ENCODE measurements at regions not wholly inside any gene's neighbourhood (a gene's known extent, or its start where the extent isn't known, plus 50 kb on each side); places are given as distances from the start of the nearest gene placed in this dataset.

DNA sequence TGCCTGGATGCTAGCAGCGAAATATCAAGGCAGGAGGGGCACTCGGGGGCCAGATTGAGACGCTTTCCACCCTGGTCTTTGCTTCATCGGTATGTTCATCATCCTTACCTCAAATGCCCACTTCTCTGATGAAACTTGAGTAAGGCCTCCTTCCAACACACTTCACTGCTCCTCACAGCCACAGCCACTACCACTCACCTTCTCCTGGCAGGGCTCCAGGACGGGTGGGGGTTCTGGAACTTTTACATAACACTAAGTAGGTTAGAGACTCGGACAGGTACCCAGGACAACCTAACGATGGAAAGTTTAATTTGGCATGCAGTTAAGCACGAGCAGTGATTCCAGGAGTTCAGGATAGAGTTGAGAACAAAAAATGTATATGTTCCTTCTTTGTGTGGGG is 73.9 kb upstream of the SPAG17 start:
- no peak overlapping the region for H2AFZ ChIP-seq (ENCODE audit: low read length)
- TF ChIP-seq, protein P1, sequence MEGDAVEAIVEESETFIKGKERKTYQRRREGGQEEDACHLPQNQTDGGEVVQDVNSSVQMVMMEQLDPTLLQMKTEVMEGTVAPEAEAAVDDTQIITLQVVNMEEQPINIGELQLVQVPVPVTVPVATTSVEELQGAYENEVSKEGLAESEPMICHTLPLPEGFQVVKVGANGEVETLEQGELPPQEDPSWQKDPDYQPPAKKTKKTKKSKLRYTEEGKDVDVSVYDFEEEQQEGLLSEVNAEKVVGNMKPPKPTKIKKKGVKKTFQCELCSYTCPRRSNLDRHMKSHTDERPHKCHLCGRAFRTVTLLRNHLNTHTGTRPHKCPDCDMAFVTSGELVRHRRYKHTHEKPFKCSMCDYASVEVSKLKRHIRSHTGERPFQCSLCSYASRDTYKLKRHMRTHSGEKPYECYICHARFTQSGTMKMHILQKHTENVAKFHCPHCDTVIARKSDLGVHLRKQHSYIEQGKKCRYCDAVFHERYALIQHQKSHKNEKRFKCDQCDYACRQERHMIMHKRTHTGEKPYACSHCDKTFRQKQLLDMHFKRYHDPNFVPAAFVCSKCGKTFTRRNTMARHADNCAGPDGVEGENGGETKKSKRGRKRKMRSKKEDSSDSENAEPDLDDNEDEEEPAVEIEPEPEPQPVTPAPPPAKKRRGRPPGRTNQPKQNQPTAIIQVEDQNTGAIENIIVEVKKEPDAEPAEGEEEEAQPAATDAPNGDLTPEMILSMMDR (conservative IDR thresholded peaks at IDR 0.05; ENCODE audit: low read length): no peak
- no peak for TF ChIP-seq EZH2phosphoT487 (IDR thresholded peaks at IDR 0.05; ENCODE audit: borderline replicate concordance)
- H3K36me3 ChIP-seq (ENCODE audit: insufficient read depth, low read length): no peaks in the 10 kb centered on the region
- H3K9me2 ChIP-seq (replicated peaks; ENCODE audit: low read depth, low read length): no peaks in the 10 kb centered on the region
- no peaks in the 10 kb centered on the region for H3K27me3 ChIP-seq (ENCODE audit: insufficient read depth, low read length, poor library complexity, severe bottlenecking)
- no peaks in the 10 kb centered on the region for H3K79me2 ChIP-seq (ENCODE audit: insufficient read depth, low read length)
- H3K4me2 ChIP-seq (ENCODE audit: low read depth, low read length, poor library complexity, severe bottlenecking): no peak overlapping the region
- H4K20me1 ChIP-seq (ENCODE audit: insufficient read depth, low read length, poor library complexity, severe bottlenecking): no peaks in the 10 kb centered on the region
- no peaks in the 10 kb centered on the region for H3K4me1 ChIP-seq (ENCODE audit: insufficient read depth, low read length, poor library complexity, severe bottlenecking)
- H3K4me3 ChIP-seq (ENCODE audit: low read length, poor library complexity, severe bottlenecking): no peak overlapping the region
- no peak overlapping the region for H3K9ac ChIP-seq (ENCODE audit: low read depth, low read length, poor library complexity, severe bottlenecking)
- H3F3A ChIP-seq (ENCODE audit: low read depth): no peaks in the 10 kb centered on the region
- no peaks in the 10 kb centered on the region for H3K9me3 ChIP-seq (ENCODE audit: insufficient read depth, low read depth, low read length)

DNA sequence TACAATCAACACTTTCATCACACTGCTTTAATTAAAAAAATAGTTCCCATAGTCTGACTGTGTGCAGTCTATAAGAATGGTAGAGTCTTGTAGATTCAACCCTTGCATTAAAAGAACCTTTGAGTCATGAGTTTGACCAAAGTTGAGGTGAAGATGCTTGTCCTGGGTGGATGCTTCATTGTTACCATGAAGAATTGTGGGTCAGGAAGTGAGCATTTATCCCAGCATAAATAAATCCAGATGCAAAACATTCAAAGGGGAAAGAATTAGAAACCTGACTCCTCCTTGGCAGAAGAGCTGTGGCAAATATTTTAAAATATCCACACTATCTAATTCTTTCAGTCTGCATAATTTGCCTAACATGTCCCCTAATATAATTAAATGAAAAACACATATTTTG is 72.9 kb upstream of the SPAG17 start:
- Histone ChIP-seq H3K9me3 (ENCODE audit: insufficient read depth, low read depth, low read length) (no peaks in the 10 kb centered on the region), H3K9ac (ENCODE audit: low read depth, low read length, poor library complexity, severe bottlenecking) (no peak overlapping the region), H4K20me1 (ENCODE audit: insufficient read depth, low read length, poor library complexity, severe bottlenecking) (no peaks in the 10 kb centered on the region), H3K79me2 (ENCODE audit: insufficient read depth, low read length) (no peaks in the 10 kb centered on the region), H2AFZ (ENCODE audit: low read length) (no peak overlapping the region), H3F3A (ENCODE audit: low read depth) (no peaks in the 10 kb centered on the region), H3K4me3 (ENCODE audit: low read length, poor library complexity, severe bottlenecking) (no peak overlapping the region), H3K4me1 (ENCODE audit: insufficient read depth, low read length, poor library complexity, severe bottlenecking) (no peaks in the 10 kb centered on the region), H3K9me2 (replicated peaks; ENCODE audit: low read depth, low read length) (no peaks in the 10 kb centered on the region), H3K4me2 (ENCODE audit: low read depth, low read length, poor library complexity, severe bottlenecking) (no peak overlapping the region), H3K27me3 (ENCODE audit: insufficient read depth, low read length, poor library complexity, severe bottlenecking) (no peaks in the 10 kb centered on the region), H3K36me3 (ENCODE audit: insufficient read depth, low read length) (no peaks in the 10 kb centered on the region)
- TF ChIP-seq EZH2phosphoT487 (IDR thresholded peaks at IDR 0.05; ENCODE audit: borderline replicate concordance): no peak
- TF ChIP-seq, protein P1 (conservative IDR thresholded peaks at IDR 0.05; ENCODE audit: low read length): no peak

DNA sequence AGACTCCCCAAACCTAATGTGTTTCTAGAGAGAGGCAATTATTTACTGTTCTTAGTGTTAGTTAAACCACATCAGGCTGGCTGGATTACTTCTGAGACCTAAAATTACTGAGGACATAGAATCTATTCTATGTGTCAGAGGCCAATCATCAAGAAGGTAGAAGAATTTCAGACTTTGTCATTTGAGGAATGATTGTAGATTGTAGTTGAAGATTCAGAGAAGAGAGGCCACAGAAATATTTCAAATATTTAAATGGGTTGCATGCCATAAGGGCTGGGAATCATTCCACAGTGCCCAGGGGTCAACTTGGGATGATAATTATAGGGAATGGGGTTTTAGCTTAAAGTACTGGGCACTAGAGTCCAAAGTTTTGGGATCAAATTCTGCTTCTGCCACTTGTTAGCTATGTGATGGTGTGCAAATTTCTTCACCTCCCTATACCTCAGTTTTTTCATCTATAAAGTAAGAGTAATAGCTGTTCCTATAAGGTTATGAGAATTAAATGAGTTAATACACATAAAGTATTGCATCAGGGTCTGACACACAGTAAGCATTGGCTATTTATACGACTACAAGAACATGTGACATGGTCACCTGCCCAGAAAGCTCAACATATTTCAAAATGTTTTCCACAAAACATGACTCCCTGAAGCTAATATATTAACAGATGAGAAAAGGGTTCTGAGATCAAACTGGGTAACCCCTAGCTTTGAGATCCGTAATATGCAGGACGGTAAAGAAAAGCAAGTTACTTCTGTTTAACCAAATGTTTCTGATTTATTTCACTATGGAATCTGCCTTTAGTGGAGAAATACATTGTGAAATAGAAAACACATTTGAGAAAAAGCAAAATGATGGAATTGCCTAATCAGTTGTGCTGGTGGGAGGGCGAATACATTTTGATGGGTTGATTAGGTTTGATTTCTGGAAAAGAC is 69.7 kb upstream of the SPAG17 start:
- Histone ChIP-seq H3K9me2 (replicated peaks; ENCODE audit: low read depth, low read length) (no peaks in the 10 kb centered on the region), H4K20me1 (ENCODE audit: insufficient read depth, low read length, poor library complexity, severe bottlenecking) (no peaks in the 10 kb centered on the region), H2AFZ (ENCODE audit: low read length) (no peak overlapping the region), H3K9ac (ENCODE audit: low read depth, low read length, poor library complexity, severe bottlenecking) (no peak overlapping the region), H3K9me3 (ENCODE audit: insufficient read depth, low read depth, low read length) (no peaks in the 10 kb centered on the region), H3F3A (ENCODE audit: low read depth) (no peaks in the 10 kb centered on the region), H3K4me1 (ENCODE audit: insufficient read depth, low read length, poor library complexity, severe bottlenecking) (no peaks in the 10 kb centered on the region), H3K27me3 (ENCODE audit: insufficient read depth, low read length, poor library complexity, severe bottlenecking) (no peaks in the 10 kb centered on the region), H3K4me3 (ENCODE audit: low read length, poor library complexity, severe bottlenecking) (no peak overlapping the region), H3K4me2 (ENCODE audit: low read depth, low read length, poor library complexity, severe bottlenecking) (no peak overlapping the region), H3K36me3 (ENCODE audit: insufficient read depth, low read length) (no peaks in the 10 kb centered on the region), H3K79me2 (ENCODE audit: insufficient read depth, low read length) (no peaks in the 10 kb centered on the region)
- TF ChIP-seq, protein P1 (conservative IDR thresholded peaks at IDR 0.05; ENCODE audit: low read length): no peak
- TF ChIP-seq EZH2phosphoT487 (IDR thresholded peaks at IDR 0.05; ENCODE audit: borderline replicate concordance): no peak

Data from Loucy (cell line).